ENCODE measurements at regions not wholly inside any gene's neighbourhood (a gene's known extent, or its start where the extent isn't known, plus 50 kb on each side); places are given as distances from the start of the nearest gene placed in this dataset.

- Histone ChIP-seq H4K91ac (ENCODE audit: insufficient read depth, low read depth, low read length) (no peak overlapping the region), H4K8ac (ENCODE audit: low read depth in 2 of 2, low read length in 2 of 2) (no peak overlapping the region), H3K14ac (replicated peaks; ENCODE audit: low read depth, low read length) (no peak overlapping the region), H2BK15ac (ENCODE audit: low read depth, low read length) (no peak overlapping the region), H2BK5ac (ENCODE audit: low read depth, low read length, poor library complexity, severe bottlenecking) (no peak overlapping the region), H3K4me1 (ENCODE audit: control insufficient read depth, insufficient read depth, low read length) (no peaks in the 10 kb centered on the region), H4K5ac (ENCODE audit: low read depth, low read length) (no peak overlapping the region), H3K23ac (ENCODE audit: low read depth, low read length) (no peak overlapping the region), H3K9me3 (ENCODE audit: control insufficient read depth, insufficient read depth, low read length) (peaks cover 14% of the 10 kb centered on the region), H2BK20ac (ENCODE audit: low read depth, low read length) (no peak overlapping the region), H3K4me2 (ENCODE audit: low read depth, low read length) (no peak overlapping the region), H3K18ac (ENCODE audit: low read depth, low read length) (no peak overlapping the region), H4K20me1 (ENCODE audit: insufficient read depth, low read length) (no peaks in the 10 kb centered on the region), H2BK120ac (ENCODE audit: low read depth, low read length) (no peak overlapping the region), H3K9me1 (ENCODE audit: insufficient read depth, low read length) (no peaks in the 10 kb centered on the region), H3K79me1 (ENCODE audit: low read depth in 1 of 2, low read length in 2 of 2) (no peaks in the 10 kb centered on the region), H3K9ac (ENCODE audit: low read depth, low read length) (no peak overlapping the region), H3K4me3 (ENCODE audit: insufficient read depth, low read depth, low read length) (no peak overlapping the region), H3K36me3 (ENCODE audit: control insufficient read depth, insufficient read depth, low read length) (no peaks in the 10 kb centered on the region), H2AFZ (replicated peaks; ENCODE audit: low read length, poor library complexity) (no peak overlapping the region), H2AK9ac (replicated peaks; ENCODE audit: low read depth, low read length, poor library complexity) (no peak overlapping the region), H3K27ac (ENCODE audit: insufficient read depth, low read length) (no peak overlapping the region), H2AK5ac (ENCODE audit: low read depth, low read length) (no peak overlapping the region), H3K4ac (ENCODE audit: low read depth, low read length) (no peak overlapping the region), H3K27me3 (ENCODE audit: control insufficient read depth, insufficient read depth, low read length) (no peaks in the 10 kb centered on the region), H3K56ac (ENCODE audit: extremely low read depth, insufficient read depth, low read length) (no peak overlapping the region)
- dilution Hi-C loops (cut with HindIII; ENCODE audit: low sequenced_read_pairs, unreplicated experiment) (no loop called here), in situ Hi-C loops (cut with MboI; ENCODE audit: low sequenced_read_pairs) (no loop called here), intact Hi-C loops (cut with micrococcal nuclease) (no loop called here)
- BruUV-seq (replicated peaks) = no TSS peak
- ATAC-seq (ENCODE audit: low read depth) (no peak), DNase-seq (no peak)
- TF ChIP-seq USF2 (IDR thresholded peaks at IDR 0.05; ENCODE audit: low read depth, low read length) = no peak
- ChIA-PET CTCF (no interaction called here), POLR2A (ENCODE audit: unreplicated experiment) (no interaction called here)
Measured at GRCh38 chr16:6246266-6246665, 1086.4 kb upstream of the RBFOX1 start.
